OCI-LY3 (cell line): ENCODE measurements at regions not wholly inside any gene's neighbourhood (a gene's known extent, or its start where the extent isn't known, plus 50 kb on each side); places are given as distances from the start of the nearest gene placed in this dataset.

Source experiments
- CTCF ChIP-seq: fragments of 200-600, 300-600 bp; sonication (generic); IDR thresholded peaks from 2 replicates; pipeline ENCODE4 v1.5.1; 2014; ENCODE audit warnings: antibody characterized with exemption, low read length, low read depth
- EZH2phosphoT487 ChIP-seq: fragments of 200-600 bp; shearing (Covaris generic); IDR thresholded peaks from 2 replicates; pipeline ENCODE4 v1.6.1; 2018; ENCODE audit warnings: antibody characterized with exemption, mixed run types, low read depth

- TF ChIP-seq CTCF (no peak), EZH2phosphoT487 (no peak)
Observed at GRCh38 chr2:161102770-161103450, 57.3 kb upstream of the TANK start.
